ENCODE measurements at regions not wholly inside any gene's neighbourhood (a gene's known extent, or its start where the extent isn't known, plus 50 kb on each side); places are given as distances from the start of the nearest gene placed in this dataset.

- H3K27ac ChIP-seq (ENCODE audit: low read depth, low read length), result no peak overlapping the region
- DNase-seq (ENCODE audit: low read depth, low spot score), result no peak
- no TSS peak for BruUV-seq (replicated peaks)
- ChIA-PET POLR2A (no interaction called here), CTCF (no interaction called here), RAD21 (ENCODE audit: low non-redundant PET in 1 of 2, low total read pairs in 2 of 2, uncharacterized antibody in 2 of 2, unreplicated experiment in 2 of 2) (no interaction called here)
- no peaks in the 10 kb centered on the region for H3K4me1 ChIP-seq (ENCODE audit: control insufficient read depth in 1 of 2, insufficient read depth in 2 of 2, low read length in 2 of 2)
- no peak overlapping the region for H3K4me2 ChIP-seq (ENCODE audit: low read length)
- H3K27me3 ChIP-seq (ENCODE audit: insufficient read depth, low read length), result no peaks in the 10 kb centered on the region
- no peaks in the 10 kb centered on the region for H3K79me2 ChIP-seq (ENCODE audit: insufficient read depth, low read length)
- no peaks in the 10 kb centered on the region for H3K9me3 ChIP-seq (ENCODE audit: control insufficient read depth in 1 of 2, insufficient read depth in 1 of 2, low read depth in 1 of 2, low read length in 2 of 2)
- no peak overlapping the region for H2AFZ ChIP-seq (ENCODE audit: low read depth, low read length, poor library complexity, severe bottlenecking)
- H3K9me2 ChIP-seq (ENCODE audit: insufficient read depth), result no peaks in the 10 kb centered on the region; the same call in 1 of the 2 replicates
- TF ChIP-seq ELF1 (IDR thresholded peaks at IDR 0.05; ENCODE audit: borderline replicate concordance, low read depth), result no peak
- H3K9ac ChIP-seq (ENCODE audit: low read length), result no peak overlapping the region
- H3K4me3 ChIP-seq (replicated peaks in 1 of 2; ENCODE audit: low read depth in 1 of 2, low read length in 2 of 2), result no peak overlapping the region
- no peak for ATAC-seq
- no peaks in the 10 kb centered on the region for H4K20me1 ChIP-seq (ENCODE audit: insufficient read depth)
- intact Hi-C loops (cut with micrococcal nuclease), result no loop called here
- no peaks in the 10 kb centered on the region for H3K36me3 ChIP-seq (ENCODE audit: control insufficient read depth in 1 of 2, insufficient read depth in 2 of 2, low read length in 2 of 2)
These were observed 382.4 kb downstream of the TMEM167A start for GRCh38 chr5:82694711-82695285.

GRCh38 chr5:82692826-82693225 lies 384.4 kb downstream of the TMEM167A start:
- BruUV-seq (replicated peaks), result no TSS peak
- H3K36me3 ChIP-seq (ENCODE audit: control insufficient read depth in 1 of 2, insufficient read depth in 2 of 2, low read length in 2 of 2), result no peaks in the 10 kb centered on the region
- no peak overlapping the region for H3K4me3 ChIP-seq (replicated peaks in 1 of 2; ENCODE audit: low read depth in 1 of 2, low read length in 2 of 2)
- DNase-seq (ENCODE audit: low read depth, low spot score) (no peak), ATAC-seq (no peak)
- H3K79me2 ChIP-seq (ENCODE audit: insufficient read depth, low read length), result no peaks in the 10 kb centered on the region
- ChIA-PET CTCF (no interaction called here), RAD21 (ENCODE audit: low non-redundant PET in 1 of 2, low total read pairs in 2 of 2, uncharacterized antibody in 2 of 2, unreplicated experiment in 2 of 2) (no interaction called here), POLR2A (no interaction called here)
- H3K27me3 ChIP-seq (ENCODE audit: insufficient read depth, low read length), result no peaks in the 10 kb centered on the region
- no peaks in the 10 kb centered on the region for H3K4me1 ChIP-seq (ENCODE audit: control insufficient read depth in 1 of 2, insufficient read depth in 2 of 2, low read length in 2 of 2)
- no peak overlapping the region for H3K4me2 ChIP-seq (ENCODE audit: low read length)
- intact Hi-C loops (cut with micrococcal nuclease), result no loop called here
- H3K9me2 ChIP-seq (ENCODE audit: insufficient read depth), result no peaks in the 10 kb centered on the region; the same call in 1 of the 2 replicates
- no peaks in the 10 kb centered on the region for H4K20me1 ChIP-seq (ENCODE audit: insufficient read depth)
- no peak overlapping the region for H3K27ac ChIP-seq (ENCODE audit: low read depth, low read length)
- no peaks in the 10 kb centered on the region for H3K9me3 ChIP-seq (ENCODE audit: control insufficient read depth in 1 of 2, insufficient read depth in 1 of 2, low read depth in 1 of 2, low read length in 2 of 2)
- H3K9ac ChIP-seq (ENCODE audit: low read length), result no peak overlapping the region
- TF ChIP-seq MAX (IDR thresholded peaks at IDR 0.05), result no peak
- TF ChIP-seq ZNF274 (IDR thresholded peaks at IDR 0.05; ENCODE audit: low read depth, low read length), result no peak
- TF ChIP-seq TCF7L2 (IDR thresholded peaks at IDR 0.05; ENCODE audit: borderline replicate concordance, extremely low read depth, insufficient read depth, insufficient read length), result no peak
- no peak for TF ChIP-seq CEBPB (IDR thresholded peaks at IDR 0.05; ENCODE audit: low read depth)
- TF ChIP-seq JUND (IDR thresholded peaks at IDR 0.05), result no peak
- TF ChIP-seq ATF3 (IDR thresholded peaks at IDR 0.05), result no peak
- TF ChIP-seq POLR2A (IDR thresholded peaks at IDR 0.05; ENCODE audit: borderline replicate concordance, extremely low read depth, insufficient read depth, insufficient read length), result no peak
- TF ChIP-seq POLR2AphosphoS5 (IDR thresholded peaks at IDR 0.05; ENCODE audit: low read depth, low read length), result no peak
- no peak overlapping the region for H2AFZ ChIP-seq (ENCODE audit: low read depth, low read length, poor library complexity, severe bottlenecking)
